ENCODE measurements at regions not wholly inside any gene's neighbourhood (a gene's known extent, or its start where the extent isn't known, plus 50 kb on each side); places are given as distances from the start of the nearest gene placed in this dataset.

GRCh38 chr10:78337646-78338391 lies 304.2 kb downstream of the RPS24 start:
- Histone ChIP-seq H3K36me3 (ENCODE audit: control insufficient read depth, insufficient read depth, low read length) (no peaks in the 10 kb centered on the region), H3K9me3 (ENCODE audit: control insufficient read depth, insufficient read depth, low read depth, low read length) (no peaks in the 10 kb centered on the region), H3K27me3 (ENCODE audit: control insufficient read depth, insufficient read depth, low read length) (no peaks in the 10 kb centered on the region), H3K4me3 (replicated peaks in 1 of 4; ENCODE audit: control extremely low read depth in 1 of 4, insufficient read depth in 1 of 4, low read depth in 3 of 4, low read length in 4 of 4) (no peak overlapping the region), H2AFZ (ENCODE audit: low read length) (no peak overlapping the region), H3K4me2 (ENCODE audit: extremely low read depth, insufficient read depth, low read length) (no peak overlapping the region), H3K27ac (ENCODE audit: insufficient read depth, low read length) (no peak overlapping the region), H3K9ac (ENCODE audit: insufficient read depth, low read length) (no peak overlapping the region), H3K79me2 (ENCODE audit: control insufficient read depth, insufficient read depth, low read length) (no peaks in the 10 kb centered on the region), H4K20me1 (ENCODE audit: control insufficient read depth, extremely low read depth, insufficient read depth, low read length) (no peaks in the 10 kb centered on the region), H3K4me1 (ENCODE audit: control insufficient read depth, extremely low read depth, insufficient read depth, low read length) (peaks cover 17% of the 10 kb centered on the region)
- DNase-seq (ENCODE audit: low read depth in 2 of 2) = peak in 1 of 2 donors; percentile 64
- no peak for TF ChIP-seq EZH2 (IDR thresholded peaks at IDR 0.05; ENCODE audit: low read length, missing control alignments)
- TF ChIP-seq, protein P1, sequence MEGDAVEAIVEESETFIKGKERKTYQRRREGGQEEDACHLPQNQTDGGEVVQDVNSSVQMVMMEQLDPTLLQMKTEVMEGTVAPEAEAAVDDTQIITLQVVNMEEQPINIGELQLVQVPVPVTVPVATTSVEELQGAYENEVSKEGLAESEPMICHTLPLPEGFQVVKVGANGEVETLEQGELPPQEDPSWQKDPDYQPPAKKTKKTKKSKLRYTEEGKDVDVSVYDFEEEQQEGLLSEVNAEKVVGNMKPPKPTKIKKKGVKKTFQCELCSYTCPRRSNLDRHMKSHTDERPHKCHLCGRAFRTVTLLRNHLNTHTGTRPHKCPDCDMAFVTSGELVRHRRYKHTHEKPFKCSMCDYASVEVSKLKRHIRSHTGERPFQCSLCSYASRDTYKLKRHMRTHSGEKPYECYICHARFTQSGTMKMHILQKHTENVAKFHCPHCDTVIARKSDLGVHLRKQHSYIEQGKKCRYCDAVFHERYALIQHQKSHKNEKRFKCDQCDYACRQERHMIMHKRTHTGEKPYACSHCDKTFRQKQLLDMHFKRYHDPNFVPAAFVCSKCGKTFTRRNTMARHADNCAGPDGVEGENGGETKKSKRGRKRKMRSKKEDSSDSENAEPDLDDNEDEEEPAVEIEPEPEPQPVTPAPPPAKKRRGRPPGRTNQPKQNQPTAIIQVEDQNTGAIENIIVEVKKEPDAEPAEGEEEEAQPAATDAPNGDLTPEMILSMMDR (conservative IDR thresholded peaks at IDR 0.05 in 1 of 2, IDR thresholded peaks at IDR 0.05 in 1 of 2; ENCODE audit: low read depth in 1 of 2, low read length in 2 of 2) = no peak

DNA sequence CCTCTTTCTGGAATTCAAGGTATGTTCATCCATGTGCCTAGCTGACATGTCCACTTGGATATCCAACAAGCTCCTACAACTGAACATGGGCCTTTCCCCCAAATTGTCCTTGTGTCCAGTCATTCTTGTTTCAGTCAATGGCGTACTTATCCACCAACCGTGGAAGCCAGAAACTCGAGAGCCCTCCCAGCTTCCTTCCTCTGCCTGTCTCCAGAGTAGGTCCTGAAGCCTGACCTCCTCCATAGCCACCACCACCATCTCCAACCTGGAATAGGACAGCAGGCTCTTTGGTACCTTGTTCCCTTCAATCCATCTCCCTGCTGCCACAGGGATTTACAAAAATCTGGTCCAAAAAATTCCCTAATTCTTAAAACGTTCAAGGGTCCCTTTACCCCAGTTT lies 305.1 kb downstream of the RPS24 start:
- H4K20me1 ChIP-seq (ENCODE audit: control insufficient read depth, extremely low read depth, insufficient read depth, low read length) = no peaks in the 10 kb centered on the region
- no peaks in the 10 kb centered on the region for H3K27me3 ChIP-seq (ENCODE audit: control insufficient read depth, insufficient read depth, low read length)
- no peak for DNase-seq (ENCODE audit: low read depth in 2 of 2)
- H3K4me1 ChIP-seq (ENCODE audit: control insufficient read depth, extremely low read depth, insufficient read depth, low read length) = peaks cover 17% of the 10 kb centered on the region
- H3K4me3 ChIP-seq (replicated peaks in 1 of 4; ENCODE audit: control extremely low read depth in 1 of 4, insufficient read depth in 1 of 4, low read depth in 3 of 4, low read length in 4 of 4) = no peak overlapping the region
- H3K79me2 ChIP-seq (ENCODE audit: control insufficient read depth, insufficient read depth, low read length) = no peaks in the 10 kb centered on the region
- no peak overlapping the region for H3K9ac ChIP-seq (ENCODE audit: insufficient read depth, low read length)
- TF ChIP-seq EZH2 (IDR thresholded peaks at IDR 0.05; ENCODE audit: low read length, missing control alignments) = no peak
- TF ChIP-seq, protein P1 (conservative IDR thresholded peaks at IDR 0.05 in 1 of 2, IDR thresholded peaks at IDR 0.05 in 1 of 2; ENCODE audit: low read depth in 1 of 2, low read length in 2 of 2) = no peak
- H3K36me3 ChIP-seq (ENCODE audit: control insufficient read depth, insufficient read depth, low read length) = no peaks in the 10 kb centered on the region
- no peaks in the 10 kb centered on the region for H3K9me3 ChIP-seq (ENCODE audit: control insufficient read depth, insufficient read depth, low read depth, low read length)
- no peak overlapping the region for H3K27ac ChIP-seq (ENCODE audit: insufficient read depth, low read length)
- no peak overlapping the region for H2AFZ ChIP-seq (ENCODE audit: low read length)
- no peak overlapping the region for H3K4me2 ChIP-seq (ENCODE audit: extremely low read depth, insufficient read depth, low read length)

- Histone ChIP-seq H3K36me3 (ENCODE audit: control insufficient read depth, insufficient read depth, low read length) (no peaks in the 10 kb centered on the region), H3K4me2 (ENCODE audit: extremely low read depth, insufficient read depth, low read length) (no peak overlapping the region), H3K4me1 (ENCODE audit: control insufficient read depth, extremely low read depth, insufficient read depth, low read length) (peaks cover 17% of the 10 kb centered on the region), H3K9ac (ENCODE audit: insufficient read depth, low read length) (no peak overlapping the region), H2AFZ (ENCODE audit: low read length) (no peak overlapping the region), H3K27me3 (ENCODE audit: control insufficient read depth, insufficient read depth, low read length) (no peaks in the 10 kb centered on the region), H3K4me3 (replicated peaks in 1 of 4; ENCODE audit: control extremely low read depth in 1 of 4, insufficient read depth in 1 of 4, low read depth in 3 of 4, low read length in 4 of 4) (no peak overlapping the region), H3K9me3 (ENCODE audit: control insufficient read depth, insufficient read depth, low read depth, low read length) (no peaks in the 10 kb centered on the region), H4K20me1 (ENCODE audit: control insufficient read depth, extremely low read depth, insufficient read depth, low read length) (no peaks in the 10 kb centered on the region), H3K79me2 (ENCODE audit: control insufficient read depth, insufficient read depth, low read length) (no peaks in the 10 kb centered on the region), H3K27ac (ENCODE audit: insufficient read depth, low read length) (no peak overlapping the region)
- no peak for TF ChIP-seq EZH2 (IDR thresholded peaks at IDR 0.05; ENCODE audit: low read length, missing control alignments)
- TF ChIP-seq, protein P1 (conservative IDR thresholded peaks at IDR 0.05 in 1 of 2, IDR thresholded peaks at IDR 0.05 in 1 of 2; ENCODE audit: low read depth in 1 of 2, low read length in 2 of 2) = no peak
- no peak for DNase-seq (ENCODE audit: low read depth in 2 of 2)
Measured at GRCh38 chr10:78339251-78339650, 305.6 kb downstream of the RPS24 start.
